ENCODE measurements at regions not wholly inside any gene's neighbourhood (a gene's known extent, or its start where the extent isn't known, plus 50 kb on each side); places are given as distances from the start of the nearest gene placed in this dataset.

DNA sequence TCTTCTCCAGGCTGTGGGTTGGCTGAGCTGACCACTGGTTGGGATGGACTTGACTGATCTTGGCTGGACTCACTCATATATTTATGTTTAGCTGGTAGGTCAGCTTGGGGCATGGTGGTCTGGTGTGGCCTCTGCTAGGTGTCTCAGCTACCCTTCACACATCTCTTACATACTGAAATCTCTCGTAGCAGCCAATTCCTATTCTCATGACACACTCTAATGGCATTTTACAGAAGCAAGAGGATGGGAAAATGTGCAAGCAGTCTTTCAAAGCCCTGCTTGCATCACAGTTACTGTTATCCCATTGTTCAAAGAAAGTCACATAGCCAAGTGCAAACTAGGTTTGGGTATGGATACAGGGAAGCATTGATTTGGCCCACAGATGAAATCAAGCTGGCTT lies 55.5 kb upstream of the PCDH18 start:
- no peaks in the 10 kb centered on the region for H3K36me3 ChIP-seq
- no peaks in the 10 kb centered on the region for H3K27me3 ChIP-seq
- TF ChIP-seq, protein P1, sequence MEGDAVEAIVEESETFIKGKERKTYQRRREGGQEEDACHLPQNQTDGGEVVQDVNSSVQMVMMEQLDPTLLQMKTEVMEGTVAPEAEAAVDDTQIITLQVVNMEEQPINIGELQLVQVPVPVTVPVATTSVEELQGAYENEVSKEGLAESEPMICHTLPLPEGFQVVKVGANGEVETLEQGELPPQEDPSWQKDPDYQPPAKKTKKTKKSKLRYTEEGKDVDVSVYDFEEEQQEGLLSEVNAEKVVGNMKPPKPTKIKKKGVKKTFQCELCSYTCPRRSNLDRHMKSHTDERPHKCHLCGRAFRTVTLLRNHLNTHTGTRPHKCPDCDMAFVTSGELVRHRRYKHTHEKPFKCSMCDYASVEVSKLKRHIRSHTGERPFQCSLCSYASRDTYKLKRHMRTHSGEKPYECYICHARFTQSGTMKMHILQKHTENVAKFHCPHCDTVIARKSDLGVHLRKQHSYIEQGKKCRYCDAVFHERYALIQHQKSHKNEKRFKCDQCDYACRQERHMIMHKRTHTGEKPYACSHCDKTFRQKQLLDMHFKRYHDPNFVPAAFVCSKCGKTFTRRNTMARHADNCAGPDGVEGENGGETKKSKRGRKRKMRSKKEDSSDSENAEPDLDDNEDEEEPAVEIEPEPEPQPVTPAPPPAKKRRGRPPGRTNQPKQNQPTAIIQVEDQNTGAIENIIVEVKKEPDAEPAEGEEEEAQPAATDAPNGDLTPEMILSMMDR (IDR thresholded peaks at IDR 0.05): no peak
- no peak overlapping the region for H3K27ac ChIP-seq
- no peaks in the 10 kb centered on the region for H3K4me1 ChIP-seq (ENCODE audit: control insufficient read depth in 1 of 2, insufficient read depth in 1 of 2, low read depth in 1 of 2, low read length in 1 of 2)
- no peak overlapping the region for H3K4me3 ChIP-seq (ENCODE audit: low read depth in 1 of 2, low read length in 1 of 2)
- no peaks in the 10 kb centered on the region for H3K9me3 ChIP-seq

DNA sequence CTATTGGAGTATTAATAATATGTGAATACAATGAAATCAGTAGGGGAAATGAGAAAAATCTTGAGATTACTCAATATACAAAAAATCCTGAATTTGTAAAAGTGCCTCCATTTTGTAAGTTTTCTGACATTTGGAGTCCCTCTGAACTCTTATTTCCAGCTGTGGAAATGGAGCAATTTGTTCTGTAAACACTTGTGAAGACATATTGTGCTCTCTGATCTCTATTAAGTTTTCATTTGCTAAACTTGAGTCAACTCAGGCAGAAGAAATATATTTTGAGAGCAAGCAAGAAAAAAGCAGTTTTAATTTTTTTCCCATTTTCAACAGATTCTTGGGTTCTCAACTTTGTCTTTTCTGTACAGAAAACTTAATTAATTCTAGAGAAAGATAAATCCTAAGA lies 51.4 kb upstream of the PCDH18 start:
- TF ChIP-seq, protein P1 (IDR thresholded peaks at IDR 0.05): no peak
- Histone ChIP-seq H3K27ac (no peak overlapping the region), H3K4me3 (ENCODE audit: low read depth in 1 of 2, low read length in 1 of 2) (no peak overlapping the region), H3K36me3 (no peaks in the 10 kb centered on the region), H3K9me3 (no peaks in the 10 kb centered on the region), H3K27me3 (no peaks in the 10 kb centered on the region), H3K4me1 (ENCODE audit: control insufficient read depth in 1 of 2, insufficient read depth in 1 of 2, low read depth in 1 of 2, low read length in 1 of 2) (no peaks in the 10 kb centered on the region)

Data from neutrophil (primary cell).